ENCODE measurements at regions not wholly inside any gene's neighbourhood (a gene's known extent, or its start where the extent isn't known, plus 50 kb on each side); places are given as distances from the start of the nearest gene placed in this dataset.

DNA sequence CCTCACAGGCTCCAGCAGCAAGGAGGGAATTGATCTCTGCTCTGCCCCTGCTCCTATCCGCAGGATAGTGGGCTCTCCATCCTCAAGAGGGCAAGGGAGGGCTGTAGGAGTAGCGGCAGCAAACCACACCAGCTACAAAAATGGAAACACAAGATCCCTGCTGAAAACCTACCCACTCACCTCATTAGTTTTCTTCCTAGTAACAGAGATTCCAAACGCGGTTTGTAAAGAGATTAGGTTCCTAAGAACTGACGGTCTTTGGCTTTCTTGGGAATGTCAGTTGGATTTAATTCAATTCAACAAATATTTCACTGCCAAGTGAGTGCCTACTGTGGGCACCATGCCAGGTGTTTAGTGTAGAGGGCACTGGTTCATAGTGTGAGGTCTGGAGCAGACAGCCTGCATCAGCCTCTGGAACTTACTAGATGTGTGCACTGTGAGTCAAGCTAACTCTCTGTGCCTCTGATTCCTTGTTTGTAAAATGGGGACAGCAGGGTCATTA lies 84.7 kb downstream of the MRPL46 start:
- no peak for DNase-seq (ENCODE audit: low spot score)

DNA sequence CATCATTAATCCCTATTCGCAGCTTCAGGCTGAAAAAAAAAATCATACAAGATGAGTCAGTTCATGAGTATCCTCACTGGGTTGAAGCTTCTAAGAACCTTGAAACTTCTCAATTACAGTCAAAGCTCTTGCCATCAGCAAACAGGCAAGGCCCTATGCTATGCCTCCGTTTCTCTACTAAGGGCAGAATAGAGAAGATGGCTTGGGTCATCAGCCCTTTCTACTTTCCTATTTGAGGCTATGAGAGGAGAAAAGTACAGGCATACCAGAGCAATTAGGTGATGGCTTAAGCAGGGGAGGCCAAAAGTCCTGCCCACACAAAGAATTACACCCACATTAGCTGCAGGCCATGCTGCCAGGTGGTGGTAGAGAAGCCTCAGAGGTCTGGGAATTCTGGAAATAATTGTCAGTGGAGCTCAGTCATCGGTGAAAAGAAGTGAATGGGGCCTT lies 89.0 kb downstream of the MRPL46 start:
- no peak for DNase-seq (ENCODE audit: low spot score)

DNA sequence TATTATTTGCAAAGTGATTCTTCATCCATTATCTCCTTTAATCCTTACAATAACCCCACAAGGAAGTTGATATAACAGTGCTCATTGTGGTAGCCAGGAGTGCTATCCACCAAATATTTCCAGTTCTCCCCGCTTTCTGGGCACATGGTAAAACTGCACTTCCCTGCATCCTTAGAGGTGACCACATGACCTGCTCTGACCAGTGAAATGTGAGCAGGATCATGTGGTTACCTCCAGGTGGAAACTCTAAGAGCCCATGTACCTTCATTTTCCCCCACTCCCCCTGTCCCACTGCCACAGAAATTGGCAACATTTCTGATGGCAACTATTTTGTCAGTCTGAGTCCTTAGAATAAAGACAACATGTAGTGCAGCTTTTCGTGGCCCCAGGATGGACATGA lies 89.7 kb downstream of the MRPL46 start:
- no peak for DNase-seq (ENCODE audit: low spot score)

DNA sequence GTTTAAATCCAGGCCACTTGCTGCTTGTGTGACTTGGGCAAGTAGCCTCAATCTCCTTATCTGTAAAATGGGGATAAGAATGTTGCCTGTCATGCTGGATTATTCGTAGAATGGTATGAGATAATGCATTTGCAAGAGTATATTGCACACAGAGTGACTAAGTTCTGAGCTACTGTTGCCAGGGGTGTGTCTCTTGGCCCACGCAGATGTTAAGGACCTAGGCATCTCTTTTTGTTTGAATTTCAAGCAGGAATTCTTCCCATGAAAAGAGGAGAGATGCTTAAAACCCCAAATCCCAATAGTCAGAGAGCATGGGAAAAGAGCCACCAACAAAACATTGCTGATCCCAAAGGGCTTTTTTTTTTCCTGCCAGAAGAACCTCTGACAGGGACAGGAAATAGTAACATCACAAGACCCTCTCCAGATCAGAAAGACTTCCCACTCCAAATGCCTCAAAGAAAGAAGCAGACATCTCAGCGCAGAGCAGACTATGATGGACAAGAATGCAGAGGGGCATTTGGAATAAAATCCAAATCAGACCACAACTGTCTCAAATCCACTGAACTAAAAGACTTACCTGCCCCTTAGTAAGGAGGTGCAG lies 90.5 kb downstream of the MRPL46 start:
- no peak for DNase-seq (ENCODE audit: low spot score)

DNA sequence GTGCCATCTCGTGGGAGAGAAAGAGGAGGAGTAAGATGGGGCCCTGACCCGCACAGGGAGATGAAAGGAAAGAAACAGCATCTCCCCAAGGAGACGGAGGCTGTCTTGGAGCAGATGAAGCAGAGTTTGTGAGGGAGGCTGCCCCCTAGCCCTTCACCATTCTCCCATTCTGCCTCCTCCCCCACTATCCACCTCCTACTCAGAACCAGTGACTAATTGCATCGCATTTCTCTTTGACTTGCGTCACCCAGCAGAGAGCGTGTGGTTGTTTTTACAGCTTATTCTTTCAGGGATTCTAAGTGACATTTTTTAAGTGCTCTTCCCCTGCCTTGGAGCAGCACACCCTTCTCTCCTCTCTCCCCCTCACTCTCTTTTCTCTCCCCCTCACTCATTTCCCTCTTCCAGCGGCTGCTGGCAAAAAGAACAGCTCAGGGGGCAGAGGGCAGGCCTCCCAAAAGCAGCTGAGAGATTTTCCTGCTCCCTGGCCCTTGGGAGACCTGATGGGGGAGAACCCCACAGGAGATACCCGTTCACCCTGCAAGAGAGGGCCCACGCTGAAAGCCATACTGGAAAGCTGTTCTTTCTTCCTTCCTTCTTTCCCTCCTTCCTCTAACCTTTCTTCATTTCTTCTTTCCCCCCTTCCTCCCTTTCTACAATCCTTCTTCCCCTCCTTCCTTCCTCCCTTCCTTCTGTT lies 91.8 kb downstream of the MRPL46 start:
- no peak for DNase-seq (ENCODE audit: low spot score)

DNA sequence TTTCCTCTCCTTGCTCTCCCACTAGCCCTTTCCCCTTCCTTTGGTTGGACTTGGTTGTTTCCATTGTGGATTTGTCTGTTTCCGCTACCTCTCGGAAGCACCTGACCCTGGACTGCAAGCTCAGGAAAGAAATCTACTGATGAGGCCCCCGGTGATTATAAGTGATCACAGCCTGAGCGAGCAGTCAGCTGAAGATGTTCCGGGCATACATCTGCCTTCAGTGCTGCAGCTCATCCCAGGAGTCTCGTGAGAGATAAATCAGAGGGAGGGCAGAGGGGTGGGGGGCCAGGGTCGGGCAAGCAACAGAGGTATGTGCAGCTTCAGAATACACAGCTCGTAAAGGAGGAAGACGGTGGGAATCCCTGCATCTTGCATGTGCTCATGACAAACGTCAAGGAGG lies 102.1 kb downstream of the MRPL46 start:
- DNase-seq (ENCODE audit: low spot score): no peak

DNA sequence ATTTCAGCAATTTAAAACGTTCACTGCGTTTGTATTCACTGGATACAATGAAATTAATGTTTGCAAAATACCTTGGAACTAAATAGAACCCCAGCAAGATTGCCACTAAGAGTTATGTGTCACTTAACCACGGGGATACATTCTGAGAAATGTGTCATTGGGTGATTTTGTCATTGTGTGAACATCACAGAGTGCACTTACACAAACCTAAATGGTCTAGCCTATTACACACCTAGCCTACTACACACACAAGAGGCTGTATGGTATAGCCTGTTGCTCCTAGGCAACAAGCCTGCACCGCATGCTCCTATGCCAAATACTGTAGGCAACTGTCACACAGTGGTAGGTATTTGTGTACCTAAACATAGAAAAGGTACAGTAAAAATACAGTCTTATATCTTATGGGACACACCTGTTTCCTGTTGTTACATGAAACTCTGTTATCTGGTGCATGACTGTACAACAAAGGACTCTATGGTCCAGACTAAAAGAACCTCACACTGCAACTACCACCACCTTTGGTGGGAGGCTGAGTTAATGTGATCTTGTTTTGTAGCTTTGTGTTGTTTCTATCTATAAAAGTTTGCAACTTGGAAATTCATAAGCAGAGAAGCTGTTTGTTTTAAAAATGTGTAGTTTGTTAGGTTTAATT lies 92.2 kb upstream of the NTRK3 start:
- DNase-seq (ENCODE audit: low spot score): no peak

DNA sequence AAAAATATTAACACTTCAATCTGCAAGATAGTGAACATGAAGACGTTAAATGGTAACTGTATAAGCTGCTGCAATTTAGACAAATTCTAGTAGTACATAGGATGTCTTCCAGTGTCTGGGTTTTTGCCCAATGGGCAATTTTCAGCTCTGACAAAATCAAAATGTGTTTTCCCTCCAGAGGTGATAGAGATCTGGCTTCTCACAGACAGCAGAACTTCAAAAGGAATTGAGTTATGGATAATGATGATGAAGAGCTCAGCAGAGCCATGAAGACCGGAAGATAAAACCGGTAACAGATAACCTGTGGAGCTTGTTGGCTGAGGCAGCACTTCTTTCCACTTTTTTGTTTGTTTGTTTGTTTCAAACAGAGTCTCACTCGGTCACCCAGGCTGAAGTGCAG lies 89.4 kb upstream of the NTRK3 start:
- DNase-seq (ENCODE audit: low spot score): no peak

DNA sequence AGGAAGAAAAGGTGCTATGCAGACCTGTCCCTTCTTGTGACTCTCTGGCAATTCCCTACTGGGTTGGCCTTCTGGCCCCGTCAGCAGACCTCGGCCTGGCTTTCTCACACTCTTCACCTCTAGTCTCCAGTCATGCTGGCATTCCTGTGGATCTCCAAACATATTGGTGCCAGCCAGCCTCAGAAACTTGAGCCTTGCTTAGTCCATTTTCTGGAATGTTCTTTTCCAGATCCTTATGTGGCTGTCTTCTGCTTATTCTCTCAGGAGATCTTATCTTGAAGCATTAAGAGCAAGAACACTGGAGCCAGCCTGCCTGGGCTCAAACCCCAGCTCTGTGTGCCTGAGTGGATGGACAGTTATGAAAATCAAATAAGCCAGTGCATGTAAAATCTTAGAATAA lies 88.2 kb upstream of the NTRK3 start:
- no peak for DNase-seq (ENCODE audit: low spot score)

DNA sequence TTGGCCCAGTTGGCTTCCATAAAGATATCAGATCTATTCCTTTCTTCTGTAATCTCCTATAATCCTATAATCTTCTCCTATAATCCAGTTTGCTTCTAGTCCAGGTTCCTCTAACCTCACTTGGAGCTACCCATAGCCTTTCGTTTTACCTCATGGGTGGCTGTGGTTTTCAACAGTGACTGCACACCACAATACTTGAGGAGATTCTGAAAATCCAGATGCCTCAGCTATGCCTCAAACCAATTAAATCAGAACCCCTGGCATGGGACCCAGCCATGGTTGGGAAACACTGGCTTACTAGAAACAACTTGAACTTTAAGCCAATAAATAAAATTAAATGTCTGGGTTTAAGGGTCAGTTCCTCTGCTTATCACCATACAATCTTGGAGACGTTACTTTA lies 86.1 kb upstream of the NTRK3 start:
- no peak for DNase-seq (ENCODE audit: low spot score)

DNA sequence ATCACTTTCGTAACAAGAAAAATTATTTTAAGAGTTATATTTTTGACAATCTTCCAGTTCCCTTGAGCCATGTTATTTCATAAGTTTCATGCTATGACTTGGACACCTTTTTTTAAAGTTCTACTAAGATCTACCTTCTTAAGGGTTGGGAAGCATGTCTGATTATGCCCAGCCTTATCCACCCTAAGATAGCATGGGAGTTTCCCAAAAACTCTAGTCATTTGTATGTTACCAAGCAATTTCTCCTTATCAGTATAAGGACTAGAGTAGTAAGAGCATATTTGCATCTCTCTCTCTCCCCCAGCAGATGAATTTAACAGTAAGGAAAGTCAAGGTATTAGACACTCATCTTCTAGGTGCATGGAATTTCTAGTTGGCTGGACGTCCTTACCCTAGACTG lies 85.1 kb upstream of the NTRK3 start:
- no peak for DNase-seq (ENCODE audit: low spot score)

DNA sequence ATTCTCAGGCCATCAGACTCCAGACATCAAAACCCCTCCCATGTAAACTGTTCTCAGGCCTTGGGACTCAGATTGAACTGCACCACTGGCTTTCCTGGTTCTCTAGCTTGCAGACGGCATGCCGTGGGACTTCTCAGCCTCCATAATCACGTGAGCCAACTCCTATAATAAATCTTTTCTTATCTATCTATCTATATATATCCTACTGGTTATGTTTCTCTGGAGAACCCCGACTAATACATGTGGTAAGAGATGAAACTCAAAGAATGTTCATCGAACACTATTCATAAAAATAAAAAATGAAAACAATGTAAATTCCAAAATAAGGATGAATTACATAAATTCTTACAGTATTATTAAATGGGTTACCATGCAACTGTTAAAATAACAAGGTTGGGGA lies 84.5 kb upstream of the NTRK3 start:
- no peak for DNase-seq (ENCODE audit: low spot score)

DNA sequence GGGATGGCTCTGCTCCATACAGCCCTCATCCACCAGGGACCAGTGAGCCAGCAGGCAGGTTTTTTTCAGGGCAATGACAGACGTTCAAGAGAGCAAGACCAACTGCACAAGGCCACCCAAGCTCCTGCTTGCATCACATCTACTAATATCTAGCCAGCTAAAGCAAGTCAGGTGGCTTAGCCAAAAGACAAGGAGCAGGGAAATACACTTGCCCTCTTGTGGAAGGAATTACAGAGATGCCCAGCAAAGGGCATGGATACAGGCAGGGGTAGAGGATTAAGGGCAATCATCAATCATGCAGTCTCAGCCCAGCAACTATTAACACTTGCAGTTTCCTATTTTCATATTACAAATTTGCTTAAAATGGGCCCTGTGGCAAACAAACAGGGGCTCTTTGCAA lies 81.5 kb upstream of the NTRK3 start:
- no peak for DNase-seq (ENCODE audit: low spot score)

DNA sequence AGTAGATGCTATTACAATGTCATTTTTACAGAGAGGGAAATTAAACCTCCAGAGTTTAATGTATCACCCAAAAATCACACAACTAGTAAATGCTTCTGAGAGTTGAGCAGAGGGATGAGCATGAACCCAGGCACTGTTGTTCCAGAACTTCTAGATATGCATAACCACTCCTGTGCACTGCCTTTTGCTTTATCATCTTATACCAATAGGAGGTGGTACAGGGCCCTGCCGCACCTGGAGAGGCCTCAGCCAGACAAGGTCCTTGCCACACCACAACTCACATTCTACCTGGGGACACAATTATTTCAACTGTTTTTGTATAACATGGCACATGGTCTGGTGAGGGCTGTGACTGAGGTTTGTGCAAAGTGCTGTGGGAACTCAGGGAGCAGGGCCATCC lies 78.5 kb upstream of the NTRK3 start:
- no peak for DNase-seq (ENCODE audit: low spot score)

DNA sequence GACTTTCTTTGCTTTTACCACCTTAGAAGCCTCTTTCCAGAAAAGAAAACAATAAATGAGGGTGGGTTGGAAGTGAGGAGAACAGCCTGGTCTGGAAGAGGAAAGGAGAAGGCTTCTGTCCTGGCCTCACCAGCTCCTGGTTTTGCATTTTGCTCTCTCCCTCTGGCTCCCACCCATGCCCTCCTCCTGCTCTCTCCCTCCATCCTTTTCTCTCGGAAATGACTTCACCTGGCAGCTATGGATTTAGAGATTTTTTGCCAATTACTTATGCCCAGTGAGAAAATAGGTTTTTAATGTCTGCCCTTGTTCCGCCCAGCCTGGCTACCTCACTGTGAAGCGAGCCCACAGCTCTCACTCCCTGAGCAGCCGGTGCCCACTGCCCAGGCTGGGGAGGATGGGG lies 77.9 kb upstream of the NTRK3 start:
- DNase-seq (ENCODE audit: low spot score): peak; percentile 36

DNA sequence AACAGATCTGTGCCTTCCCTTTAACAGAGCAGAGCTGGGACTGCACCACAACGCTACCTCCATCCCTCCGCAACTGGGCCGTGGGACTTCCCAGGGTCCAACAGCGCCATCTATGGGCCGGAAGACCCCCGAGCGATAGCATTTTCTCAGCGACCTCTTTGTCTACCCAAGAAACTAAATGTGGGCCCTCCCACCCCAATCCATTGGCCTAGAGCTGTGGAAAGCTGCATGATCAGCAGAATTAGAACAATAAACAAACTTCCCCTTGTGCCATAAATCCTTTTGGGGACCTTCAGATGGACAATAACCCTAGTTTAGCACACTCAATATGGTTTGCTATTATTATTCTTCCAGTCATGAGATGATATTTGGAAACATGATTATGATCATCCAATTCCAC lies 74.8 kb upstream of the NTRK3 start:
- peak; percentile 31 for DNase-seq (ENCODE audit: low spot score)

DNA sequence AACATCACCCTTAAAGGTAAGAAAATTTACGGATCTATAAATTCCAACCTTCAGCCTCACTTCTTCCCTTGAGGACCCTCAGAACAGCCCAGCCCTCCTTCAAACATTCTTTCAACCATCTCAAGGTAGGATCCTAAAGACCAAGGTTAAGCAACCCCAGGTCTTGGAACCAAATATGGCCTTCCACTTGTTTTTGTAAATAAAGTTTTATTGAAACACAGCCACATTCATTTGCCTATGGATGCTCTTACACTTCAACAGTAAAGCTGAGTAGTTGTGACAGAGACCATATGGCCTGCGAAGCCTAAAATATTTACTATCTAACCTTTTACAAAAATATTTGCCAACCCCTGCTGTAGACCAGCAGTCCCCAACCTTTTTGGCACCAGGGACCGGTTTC lies 70.4 kb upstream of the NTRK3 start:
- DNase-seq (ENCODE audit: low spot score): no peak

DNA sequence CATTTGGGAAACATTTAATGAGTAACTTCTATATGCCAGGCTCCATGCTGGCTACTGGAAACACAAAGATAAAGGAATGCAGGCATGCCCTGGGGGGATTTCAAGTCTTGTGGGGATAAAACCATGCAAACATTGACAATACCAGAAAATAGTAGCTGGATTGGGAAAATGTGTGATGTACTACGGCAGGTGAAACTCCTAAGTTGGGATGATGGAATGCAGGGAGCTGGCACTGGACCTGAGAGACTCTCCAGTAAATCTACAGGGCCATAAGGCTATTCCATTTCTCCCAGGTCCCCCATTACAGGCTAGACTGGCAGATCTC lies 68.2 kb upstream of the NTRK3 start:
- DNase-seq (ENCODE audit: low spot score): no peak

DNA sequence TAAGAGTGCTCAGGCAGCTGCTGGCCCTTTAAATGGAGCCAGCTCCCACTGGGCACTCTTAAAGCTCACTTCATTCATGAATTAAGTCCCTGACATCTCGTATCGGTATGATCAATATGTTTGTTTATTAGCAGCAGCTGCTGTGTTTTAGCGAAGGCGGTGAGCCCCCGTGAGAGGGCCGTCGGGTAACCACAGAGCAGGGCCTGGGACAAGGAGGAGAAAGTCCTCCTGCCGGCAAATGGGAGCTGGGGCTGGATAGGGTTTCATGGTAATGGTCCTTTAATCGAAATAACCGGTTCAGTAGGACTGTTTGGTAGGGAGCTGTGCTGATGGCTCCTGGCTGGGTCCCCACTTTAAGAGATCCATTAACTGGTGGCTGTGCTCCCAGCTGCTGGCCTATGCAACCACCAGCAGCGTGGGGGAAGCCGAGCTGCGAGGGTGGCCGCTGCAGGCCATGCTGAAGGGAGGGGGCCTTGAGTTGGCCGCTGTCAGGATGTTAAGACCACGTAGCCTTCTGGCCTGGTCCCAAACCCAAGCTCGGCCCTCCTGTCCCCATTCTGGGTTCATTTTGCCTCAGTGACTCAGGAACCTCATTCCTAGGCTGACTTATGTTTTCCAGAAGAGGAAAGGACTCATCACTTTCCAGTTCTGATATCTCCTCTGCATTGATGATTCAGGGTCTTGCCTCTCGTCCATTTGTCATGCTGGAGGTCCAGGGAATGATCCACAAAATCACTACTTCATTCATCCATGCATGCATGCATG lies 67.6 kb upstream of the NTRK3 start:
- DNase-seq (ENCODE audit: low spot score): no peak

DNA sequence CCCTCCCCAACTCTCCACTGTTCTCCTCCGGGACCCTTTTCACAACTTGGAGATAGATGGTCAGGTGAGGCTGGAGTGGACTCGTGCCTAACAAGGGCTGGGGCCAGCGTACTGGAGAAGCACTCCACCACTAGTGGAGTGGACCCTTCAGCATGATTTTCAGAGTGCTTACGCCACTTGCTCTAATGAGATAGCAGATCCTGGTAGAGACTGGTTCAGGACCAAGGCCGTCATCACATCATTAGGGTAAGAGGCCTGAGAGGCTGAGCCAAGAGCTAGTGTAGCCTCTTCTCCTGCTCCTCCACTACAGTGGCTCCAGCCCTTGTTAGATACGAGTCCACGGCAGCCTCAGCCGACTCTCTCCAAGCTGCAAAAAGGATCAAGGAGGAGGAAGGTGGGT lies 66.9 kb upstream of the NTRK3 start:
- DNase-seq (ENCODE audit: low spot score): no peak

DNA sequence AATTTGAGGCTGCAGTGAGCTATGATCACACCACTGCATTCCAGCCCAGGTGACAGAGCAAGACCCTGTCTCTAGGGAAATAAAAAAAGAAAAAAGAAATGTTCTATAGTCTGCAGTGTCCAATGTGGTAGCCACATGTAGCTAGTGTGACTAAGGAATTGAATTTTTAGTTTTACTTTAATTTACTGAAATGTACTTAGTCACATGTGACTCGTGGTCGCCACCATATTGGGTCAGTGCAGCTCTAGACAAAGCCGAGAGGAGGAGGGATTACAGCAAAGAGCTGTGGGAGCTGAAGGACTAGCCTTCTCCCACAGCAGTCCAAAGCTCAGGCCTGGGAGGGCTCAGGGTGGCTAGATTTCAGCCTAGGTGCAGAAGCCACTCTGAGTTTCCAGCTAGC lies 65.9 kb upstream of the NTRK3 start:
- no peak for DNase-seq (ENCODE audit: low spot score)

DNA sequence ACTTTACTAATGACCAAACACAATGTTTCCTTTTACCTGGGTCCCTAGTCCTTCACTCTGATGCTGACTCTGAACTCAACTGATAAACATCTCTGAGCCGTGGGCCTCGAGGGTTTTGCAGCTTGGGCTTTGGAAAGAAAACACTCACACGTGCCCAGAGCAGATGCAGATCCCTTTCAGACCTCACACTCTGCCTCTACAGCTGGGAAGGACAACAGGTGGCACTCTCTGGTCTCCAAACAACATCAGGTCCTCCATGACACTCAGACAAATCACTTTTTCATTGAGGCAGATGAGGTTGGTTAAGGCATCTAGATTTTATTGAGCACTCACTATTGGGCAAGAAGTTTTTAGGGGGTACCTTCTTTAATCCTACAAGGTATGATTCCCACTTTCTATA lies 64.7 kb upstream of the NTRK3 start:
- no peak for DNase-seq (ENCODE audit: low spot score)

DNA sequence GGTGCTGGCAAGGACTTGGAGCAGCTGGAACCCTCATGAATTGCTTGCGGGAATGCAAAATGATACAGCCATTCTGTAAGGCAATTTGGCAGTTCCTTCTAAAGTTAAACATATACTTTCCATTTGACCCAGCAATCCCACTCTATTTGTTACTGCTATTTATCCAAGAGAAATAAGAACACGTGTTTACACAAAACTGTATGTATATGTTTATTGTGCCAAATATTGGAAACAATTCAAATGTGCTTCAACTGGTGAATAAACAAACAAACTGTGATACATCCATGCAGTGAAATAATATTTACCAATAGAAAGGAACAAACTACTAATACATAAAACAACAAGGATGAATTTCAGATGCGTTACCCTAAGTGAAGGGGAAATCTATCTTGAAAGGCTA lies 60.0 kb upstream of the NTRK3 start:
- DNase-seq (ENCODE audit: low spot score): no peak
